Suprapubic skin (tissue), 4 donors: ENCODE measurements at regions not wholly inside any gene's neighbourhood (a gene's known extent, or its start where the extent isn't known, plus 50 kb on each side); places are given as distances from the start of the nearest gene placed in this dataset.

ENCODE experiments used
- DNase-seq, 2 donors: peaks; one replicate each; pipeline ENCODE4 v3.0.0-alpha.2; 2019; ENCODE audit warnings: low spot score in 2 of 2
- H3K27ac ChIP-seq: fragments of 200-600 bp; sonication (generic); one replicate; pipeline ENCODE4 v1.5.1; 2019
- H3K27me3 ChIP-seq: fragments of 200-600 bp; sonication (generic); one replicate; pipeline ENCODE4 v1.5.1; 2019
- H3K36me3 ChIP-seq: fragments of 200-600 bp; sonication (generic); one replicate; pipeline ENCODE4 v1.5.1; 2019
- H3K4me1 ChIP-seq: fragments of 200-600 bp; sonication (generic); one replicate; pipeline ENCODE4 v1.5.1; 2019
- H3K4me3 ChIP-seq: fragments of 200-600 bp; sonication (generic); one replicate; pipeline ENCODE4 v1.5.1; 2019; ENCODE audit warnings: mild to moderate bottlenecking
- H3K9me3 ChIP-seq: fragments of 200-600 bp; sonication (generic); one replicate; pipeline ENCODE4 v1.5.1; 2019
- CTCF ChIP-seq, 2 donors: fragments of 200-600 bp in 1 of 2; fragments of 450-650 bp in 1 of 2; sonication (generic) in 1 of 2; IDR thresholded peaks; one replicate each; pipeline ENCODE4 v1.5.1; 2016 to 2019; ENCODE audit warnings: antibody characterized with exemption in 2 of 2, mild to moderate bottlenecking in 1 of 2, moderate library complexity in 1 of 2
- EP300 ChIP-seq: sonication (generic); formaldehyde crosslinking; IDR thresholded peaks from one replicate; pipeline ENCODE4 v1.6.1; 2017; ENCODE audit warnings: antibody characterized with exemption
- POLR2A ChIP-seq, 2 donors: fragments of 450-650 bp; IDR thresholded peaks; one replicate each; pipeline ENCODE4 v1.6.1; 2017; ENCODE audit warnings: antibody characterized with exemption in 2 of 2, mild to moderate bottlenecking in 2 of 2, moderate library complexity in 2 of 2
- POLR2AphosphoS5 ChIP-seq, 3 donors: sonication (generic); formaldehyde crosslinking; IDR thresholded peaks; one replicate each; pipeline ENCODE4 v1.6.1; 2017; ENCODE audit warnings: antibody characterized with exemption in 3 of 3
- WGBS: methylation state at CpG from one replicate; pipeline ENCODE4 v1.1.5; 2018; 5-methylcytosine and 5-hydroxymethylcytosine counted together

DNA sequence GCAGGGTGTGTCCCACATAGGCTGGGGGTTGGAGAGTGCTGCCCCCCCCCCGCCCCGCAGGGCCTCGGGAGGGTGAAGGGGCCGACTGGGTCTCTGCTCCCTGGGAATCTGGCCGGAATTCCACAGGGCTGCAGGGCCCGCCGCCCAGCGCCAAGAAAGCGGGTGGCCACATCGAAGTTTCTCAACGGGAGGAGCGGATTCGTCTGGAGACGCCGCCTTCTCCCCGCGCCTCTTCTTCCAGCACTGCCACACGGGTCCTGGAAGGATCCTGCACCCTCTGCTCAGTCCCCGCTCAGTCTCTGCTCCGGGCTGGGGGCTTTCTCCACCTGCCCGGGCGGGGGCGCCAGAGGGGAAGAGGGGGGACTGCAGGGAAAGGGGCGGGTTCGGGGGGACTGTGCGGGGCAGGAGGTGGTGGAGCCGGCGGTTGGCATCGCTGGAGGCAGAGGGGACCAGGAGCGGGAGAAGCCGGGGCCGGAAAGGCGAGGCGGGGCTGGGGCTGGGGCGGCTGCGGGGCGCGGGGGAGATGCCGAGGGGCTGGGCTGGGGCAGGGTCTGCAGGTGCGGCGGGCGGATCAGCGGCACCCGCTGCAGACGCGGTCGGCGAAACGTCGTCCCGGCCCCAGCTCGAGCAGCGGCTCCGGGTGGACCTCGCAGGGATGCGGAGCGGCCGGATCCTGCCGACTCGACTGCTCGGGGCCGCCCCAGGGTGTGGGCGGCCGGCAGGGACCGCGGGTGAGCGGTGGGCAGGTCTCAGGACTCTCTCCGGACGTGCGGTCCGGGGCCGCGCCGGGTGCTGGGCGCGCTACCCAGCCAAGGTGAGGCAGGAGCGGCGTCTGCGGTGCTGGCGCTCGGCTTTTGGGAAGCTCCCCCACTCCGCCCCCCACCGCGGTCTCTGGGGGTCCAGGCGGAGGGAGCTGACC, 811.4 kb upstream of the TMEM132C start:
- Histone ChIP-seq H3K4me1 (peaks cover 12% of the 10 kb centered on the region), H3K27me3 (peaks cover 32% of the 10 kb centered on the region), H3K27ac (no peak overlapping the region), H3K4me3 (peak overlapping the region; percentile 28), H3K9me3 (no peaks in the 10 kb centered on the region), H3K36me3 (no peaks in the 10 kb centered on the region)
- TF ChIP-seq CTCF (IDR thresholded peaks at IDR 0.05) (no peak), POLR2AphosphoS5 (IDR thresholded peaks at IDR 0.05) (no peak), EP300 (no peak), POLR2A (IDR thresholded peaks at IDR 0.05) (no peak)
- DNase-seq, result no peak
- WGBS, result 4% methylated on average over 31 of the region's 85 CpGs

DNA sequence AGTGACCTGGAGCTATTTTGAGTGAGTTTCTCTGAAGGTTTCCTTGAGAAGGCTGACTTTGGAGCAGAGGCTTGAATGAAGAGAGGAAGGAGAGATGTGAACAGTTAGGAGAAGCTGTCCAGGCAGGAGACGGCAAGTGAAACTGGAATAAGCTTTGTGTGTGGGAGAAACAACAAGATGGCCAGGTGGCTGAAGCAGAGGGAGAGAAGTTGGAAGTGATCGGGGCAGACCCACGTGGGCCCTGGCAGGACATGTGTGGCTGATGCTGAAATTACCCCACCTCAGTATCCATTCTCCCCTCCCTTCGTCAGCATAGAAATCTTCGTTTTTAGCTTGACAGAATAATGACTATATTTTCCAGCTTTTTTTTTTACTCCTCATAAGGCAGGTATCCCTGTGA, 809.2 kb upstream of the TMEM132C start:
- no peak for DNase-seq
- Histone ChIP-seq H3K36me3 (no peaks in the 10 kb centered on the region), H3K9me3 (no peaks in the 10 kb centered on the region), H3K4me3 (no peak overlapping the region), H3K27ac (no peak overlapping the region), H3K27me3 (peaks cover 32% of the 10 kb centered on the region), H3K4me1 (peaks cover 12% of the 10 kb centered on the region)
- 80% methylated on average over 5 of the region's 5 CpGs for WGBS
- TF ChIP-seq EP300 (no peak), POLR2A (IDR thresholded peaks at IDR 0.05) (no peak), POLR2AphosphoS5 (IDR thresholded peaks at IDR 0.05) (no peak), CTCF (IDR thresholded peaks at IDR 0.05) (no peak)

DNA sequence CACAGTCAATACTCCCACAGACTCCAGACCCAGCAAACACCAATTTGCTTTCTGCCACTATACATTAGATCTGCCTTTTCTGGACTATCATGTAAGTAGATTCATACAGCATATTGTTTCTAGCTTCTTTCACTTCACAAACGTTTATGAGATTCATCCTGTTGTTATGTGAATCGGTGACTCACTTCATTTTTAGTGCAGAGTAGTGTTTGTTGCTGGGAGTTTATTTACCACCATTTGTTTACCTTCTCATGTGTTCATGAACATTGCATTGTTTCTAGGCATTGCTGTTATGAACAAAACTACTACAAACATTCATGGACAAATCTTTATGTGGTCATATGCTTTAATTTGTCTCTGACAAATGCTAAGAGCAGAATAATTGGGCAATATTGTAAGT, 807.8 kb upstream of the TMEM132C start:
- H3K27me3 ChIP-seq, result peaks cover 24% of the 10 kb centered on the region
- DNase-seq, result no peak
- peaks cover 12% of the 10 kb centered on the region for H3K4me1 ChIP-seq
- no peaks in the 10 kb centered on the region for H3K9me3 ChIP-seq
- WGBS, result 66% methylated on average over 2 of the region's 2 CpGs
- H3K36me3 ChIP-seq, result no peaks in the 10 kb centered on the region
- H3K27ac ChIP-seq, result no peak overlapping the region
- no peak overlapping the region for H3K4me3 ChIP-seq
- TF ChIP-seq EP300, result no peak
- no peak for TF ChIP-seq POLR2A (IDR thresholded peaks at IDR 0.05)
- no peak for TF ChIP-seq POLR2AphosphoS5 (IDR thresholded peaks at IDR 0.05)
- no peak for TF ChIP-seq CTCF (IDR thresholded peaks at IDR 0.05)

DNA sequence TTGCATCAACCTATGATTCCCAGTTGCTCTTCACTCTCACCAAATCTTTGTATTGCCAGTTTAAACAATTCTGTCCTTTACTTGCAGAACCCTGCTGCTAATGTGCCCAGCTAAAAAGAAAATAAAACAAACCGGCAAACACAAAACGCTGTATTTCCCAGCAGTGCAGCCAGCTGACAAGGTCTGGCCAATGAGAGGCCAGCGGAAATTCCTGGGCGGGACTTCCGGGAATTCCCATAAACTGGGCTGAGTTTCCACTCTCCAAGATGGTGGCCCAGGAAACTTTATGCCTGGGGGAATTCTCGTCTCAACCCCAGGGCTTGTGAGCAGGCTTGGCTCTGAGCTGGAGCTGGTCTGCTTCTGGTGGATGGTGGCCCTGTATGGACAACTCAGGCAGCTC, 807.3 kb upstream of the TMEM132C start:
- TF ChIP-seq EP300 (no peak), POLR2AphosphoS5 (IDR thresholded peaks at IDR 0.05) (no peak), CTCF (IDR thresholded peaks at IDR 0.05) (no peak), POLR2A (IDR thresholded peaks at IDR 0.05) (no peak)
- no peak for DNase-seq
- no peaks in the 10 kb centered on the region for H3K9me3 ChIP-seq
- H3K27me3 ChIP-seq, result peaks cover 19% of the 10 kb centered on the region
- 85% methylated on average over 6 of the region's 6 CpGs for WGBS
- no peaks in the 10 kb centered on the region for H3K36me3 ChIP-seq
- H3K27ac ChIP-seq, result no peak overlapping the region
- no peak overlapping the region for H3K4me3 ChIP-seq
- H3K4me1 ChIP-seq, result peaks cover 12% of the 10 kb centered on the region

DNA sequence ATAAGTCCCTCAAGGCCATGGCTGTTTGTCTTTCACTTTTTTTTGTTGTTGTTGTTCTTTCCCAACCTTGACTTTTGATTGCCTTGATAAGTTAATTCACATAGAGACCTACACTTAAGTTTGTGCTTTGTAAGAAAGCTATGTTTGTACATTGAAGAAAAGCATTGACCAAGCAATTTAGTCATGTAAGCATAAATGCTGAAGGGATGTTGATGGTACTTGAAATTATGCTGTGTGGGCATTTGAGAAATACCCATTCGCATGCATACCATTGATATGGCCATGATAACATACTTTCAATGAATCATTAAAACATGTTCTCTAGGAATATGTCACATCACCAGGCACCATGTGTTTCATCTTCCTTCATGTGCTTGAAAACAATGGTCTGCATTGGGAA, 803.7 kb upstream of the TMEM132C start:
- Histone ChIP-seq H3K4me3 (no peak overlapping the region), H3K36me3 (no peaks in the 10 kb centered on the region), H3K27me3 (no peaks in the 10 kb centered on the region), H3K4me1 (no peaks in the 10 kb centered on the region), H3K27ac (no peak overlapping the region), H3K9me3 (no peaks in the 10 kb centered on the region)
- no peak for TF ChIP-seq EP300
- no peak for TF ChIP-seq POLR2AphosphoS5 (IDR thresholded peaks at IDR 0.05)
- TF ChIP-seq CTCF (IDR thresholded peaks at IDR 0.05), result no peak
- no peak for TF ChIP-seq POLR2A (IDR thresholded peaks at IDR 0.05)
- 96% methylated on average over 1 of the region's 1 CpG for WGBS
- DNase-seq, result no peak
